CD14-positive monocyte (primary cell): ENCODE measurements at regions not wholly inside any gene's neighbourhood (a gene's known extent, or its start where the extent isn't known, plus 50 kb on each side); places are given as distances from the start of the nearest gene placed in this dataset.
"Not testable (repeated sequence)": the region's sequence is repeated elsewhere in the genome, so short reads cannot be mapped to it uniquely, and the experiment has no call there.

Source experiments
- DNase-seq, 3 donors: peaks; one replicate each; pipeline ENCODE4 v3.0.0-alpha.2; 2011 to 2022
- H2AFZ ChIP-seq: 2 replicates; pipeline ENCODE4 v1.6.0; 2012; ENCODE audit warnings: mild to moderate bottlenecking, low read depth, low read length, inconsistent platforms; ENCODE audit not compliant: insufficient read depth, poor library complexity, severe bottlenecking
- H3K27ac ChIP-seq, 2 donors: 1 replicate in 1 of 2; 2 replicates in 1 of 2; pipeline ENCODE4 v1.5.1; 2012 to 2013; ENCODE audit warnings: low read length in 2 of 2, control low read depth in 1 of 2, inconsistent platforms in 1 of 2, low read depth in 1 of 2, mild to moderate bottlenecking in 1 of 2
- H3K27me3 ChIP-seq, 2 donors: one replicate each; pipeline versions ENCODE4 v1.6.0 to v1.6.1; 2011 to 2013; ENCODE audit warnings: low read length in 2 of 2; ENCODE audit not compliant: control insufficient read depth in 2 of 2, insufficient read depth in 2 of 2
- H3K36me3 ChIP-seq, 2 donors: replicated peaks in 1 of 2; 1 replicate in 1 of 2; 2 replicates in 1 of 2; pipeline versions ENCODE4 v1.5.1 to v1.6.1; 2012 to 2013; ENCODE audit warnings: low read length in 2 of 2, control low read depth in 1 of 2, inconsistent platforms in 1 of 2, mild to moderate bottlenecking in 1 of 2; ENCODE audit not compliant: insufficient read depth in 2 of 2, control insufficient read depth in 1 of 2
- H3K4me1 ChIP-seq, 2 donors: 1 replicate in 1 of 2; 2 replicates in 1 of 2; pipeline versions ENCODE4 v1.5.1 to v1.6.1; 2012 to 2013; ENCODE audit warnings: low read length in 2 of 2, control low read depth in 1 of 2, inconsistent platforms in 1 of 2, mild to moderate bottlenecking in 1 of 2, moderate library complexity in 1 of 2; ENCODE audit not compliant: insufficient read depth in 2 of 2, control insufficient read depth in 1 of 2
- H3K4me2 ChIP-seq: replicated peaks from 2 replicates; pipeline ENCODE3; 2012; ENCODE audit warnings: low read length, moderate library complexity, mild to moderate bottlenecking; ENCODE audit not compliant: poor library complexity, severe bottlenecking; ENCODE audit errors: extremely low read depth
- H3K4me3 ChIP-seq, 3 experiments: fragments of 200-600 bp in 1 of 3; sonication (generic) in 1 of 3; replicated peaks in 1 of 3; 1 replicate in 2 of 3; 2 replicates in 1 of 3; pipeline ENCODE4 v1.5.1; 2011 to 2013; ENCODE audit warnings: low read length in 3 of 3, mild to moderate bottlenecking in 3 of 3, control low read depth in 2 of 3, low read depth in 2 of 3, inconsistent platforms in 1 of 3, moderate library complexity in 1 of 3
- H3K79me2 ChIP-seq: 2 replicates; pipeline ENCODE4 v1.6.0; 2012; ENCODE audit warnings: mild to moderate bottlenecking, control low read depth, inconsistent platforms, low read length, moderate library complexity; ENCODE audit not compliant: insufficient read depth
- H3K9ac ChIP-seq: 2 replicates; pipeline ENCODE4 v1.6.0; 2017; ENCODE audit warnings: low read length, mild to moderate bottlenecking; ENCODE audit not compliant: insufficient read depth, poor library complexity, severe bottlenecking
- H3K9me3 ChIP-seq, 2 donors: replicated peaks in 1 of 2; 1 replicate in 1 of 2; 2 replicates in 1 of 2; pipeline versions ENCODE4 v1.5.1 to v1.6.1; 2012 to 2013; ENCODE audit warnings: low read length in 2 of 2, control low read depth in 1 of 2; ENCODE audit not compliant: control insufficient read depth in 1 of 2, insufficient read depth in 1 of 2
- H4K20me1 ChIP-seq: 2 replicates; pipeline ENCODE4 v1.6.0; 2012; ENCODE audit warnings: mild to moderate bottlenecking, low read length, control low read depth, moderate library complexity; ENCODE audit not compliant: insufficient read depth
- H3K27ac Mint-ChIP-seq, 7 donors: one replicate each; pipeline ENCODE4 v1.8.0; 2020; ENCODE audit warnings: mild to moderate bottlenecking in 7 of 7, mixed read lengths in 7 of 7, moderate library complexity in 6 of 7, inconsistent platforms in 2 of 7
- H3K27me3 Mint-ChIP-seq, 3 donors: one replicate each; pipeline ENCODE4 v1.8.0; 2021 to 2022; ENCODE audit warnings: low read depth in 3 of 3, mild to moderate bottlenecking in 3 of 3, mixed read lengths in 3 of 3, moderate library complexity in 3 of 3, inconsistent platforms in 1 of 3
- H3K36me3 Mint-ChIP-seq, 2 donors: one replicate each; pipeline ENCODE4 v1.8.0; 2020; ENCODE audit warnings: mixed read lengths in 2 of 2, inconsistent platforms in 1 of 2, mild to moderate bottlenecking in 1 of 2
- H3K4me1 Mint-ChIP-seq: one replicate; pipeline ENCODE4 v1.8.0; 2020; ENCODE audit warnings: mild to moderate bottlenecking, mixed read lengths
- H3K4me3 Mint-ChIP-seq, 2 donors: one replicate each; pipeline ENCODE4 v1.8.0; 2020; ENCODE audit warnings: mild to moderate bottlenecking in 2 of 2, mixed read lengths in 2 of 2, moderate library complexity in 1 of 2
- H3K9me3 Mint-ChIP-seq, 7 donors: one replicate each; pipeline ENCODE4 v1.8.0; 2020 to 2022; ENCODE audit warnings: mixed read lengths in 7 of 7, mild to moderate bottlenecking in 6 of 7, moderate library complexity in 6 of 7, inconsistent platforms in 2 of 7
- WGBS: methylation state at CpG from one replicate; pipeline ENCODE4 v1.1.5; 2013; ENCODE audit warnings: missing lambda C conversion rate; ENCODE audit not compliant: insufficient coverage; 5-methylcytosine and 5-hydroxymethylcytosine counted together
- intact Hi-C, 2 donors: fragments of 100-400 bp; cut with micrococcal nuclease; formaldehyde crosslinking; loops; one replicate each; pipeline versions ENCODE4 v1.15.0 to v1.15.1; 2023
- TF ChIP-seq, protein P1 (sequence below): fragments of 200-600 bp; IDR thresholded peaks from one replicate; pipeline ENCODE4 v1.8.0; 2022; ENCODE audit warnings: antibody characterized with exemption, mild to moderate bottlenecking

- Histone ChIP-seq H3K27ac (no peak overlapping the region), H3K9ac (no peak overlapping the region), H3K9me3 (no peaks in the 10 kb centered on the region), H3K79me2 (no peaks in the 10 kb centered on the region), H3K4me2 (no peak overlapping the region), H3K4me1 (no peaks in the 10 kb centered on the region), H2AFZ (no peak overlapping the region), H3K36me3 (no peaks in the 10 kb centered on the region), H4K20me1 (no peaks in the 10 kb centered on the region), H3K27me3 (no peaks in the 10 kb centered on the region), H3K4me3 (no peak overlapping the region)
- H3K4me1 Mint-ChIP-seq = no peaks in the 10 kb centered on the region
- no peak overlapping the region for H3K27ac Mint-ChIP-seq
- DNase-seq = no peak
- intact Hi-C loops = no loop called here
- peaks cover 0 to 2% (median 2%) of the 10 kb centered on the region in 3 donors for H3K27me3 Mint-ChIP-seq
- H3K36me3 Mint-ChIP-seq = no peaks in the 10 kb centered on the region
- no peak overlapping the region for H3K4me3 Mint-ChIP-seq
- TF ChIP-seq, protein P1, sequence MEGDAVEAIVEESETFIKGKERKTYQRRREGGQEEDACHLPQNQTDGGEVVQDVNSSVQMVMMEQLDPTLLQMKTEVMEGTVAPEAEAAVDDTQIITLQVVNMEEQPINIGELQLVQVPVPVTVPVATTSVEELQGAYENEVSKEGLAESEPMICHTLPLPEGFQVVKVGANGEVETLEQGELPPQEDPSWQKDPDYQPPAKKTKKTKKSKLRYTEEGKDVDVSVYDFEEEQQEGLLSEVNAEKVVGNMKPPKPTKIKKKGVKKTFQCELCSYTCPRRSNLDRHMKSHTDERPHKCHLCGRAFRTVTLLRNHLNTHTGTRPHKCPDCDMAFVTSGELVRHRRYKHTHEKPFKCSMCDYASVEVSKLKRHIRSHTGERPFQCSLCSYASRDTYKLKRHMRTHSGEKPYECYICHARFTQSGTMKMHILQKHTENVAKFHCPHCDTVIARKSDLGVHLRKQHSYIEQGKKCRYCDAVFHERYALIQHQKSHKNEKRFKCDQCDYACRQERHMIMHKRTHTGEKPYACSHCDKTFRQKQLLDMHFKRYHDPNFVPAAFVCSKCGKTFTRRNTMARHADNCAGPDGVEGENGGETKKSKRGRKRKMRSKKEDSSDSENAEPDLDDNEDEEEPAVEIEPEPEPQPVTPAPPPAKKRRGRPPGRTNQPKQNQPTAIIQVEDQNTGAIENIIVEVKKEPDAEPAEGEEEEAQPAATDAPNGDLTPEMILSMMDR = no peak
- WGBS = no CpG with 5 or more reads among the region's 1 CpG
- H3K9me3 Mint-ChIP-seq = peaks cover 0 to 5% (median 0%) of the 10 kb centered on the region in 7 donors
Observed at GRCh38 chr3:159501029-159501428, 487.6 kb upstream of the IL12A start.

DNA sequence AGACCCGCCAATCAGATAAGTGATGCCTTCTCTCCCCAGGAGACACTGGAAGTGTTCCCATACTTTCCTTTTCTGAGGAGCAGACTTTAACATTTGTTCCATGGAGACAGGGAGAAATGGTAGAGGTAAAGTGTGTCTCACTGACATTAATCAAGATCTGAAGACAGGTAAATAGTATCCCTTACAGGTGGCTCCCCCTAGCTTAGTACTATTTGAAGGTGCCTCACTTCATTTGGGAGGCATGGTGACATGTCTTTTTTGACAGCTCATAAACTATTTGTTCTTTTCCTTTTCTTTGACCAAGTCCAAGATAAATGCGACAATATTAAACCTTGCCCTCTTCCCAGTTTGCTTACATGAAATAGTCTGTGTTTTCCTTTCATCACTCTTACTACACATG is 485.6 kb upstream of the IL12A start:
- H3K27me3 Mint-ChIP-seq = peaks cover 2 to 3% (median 2%) of the 10 kb centered on the region in 3 donors
- intact Hi-C loops = no loop called here
- no CpG with 5 or more reads among the region's 2 CpGs for whole genome bisulfite sequencing

DNA sequence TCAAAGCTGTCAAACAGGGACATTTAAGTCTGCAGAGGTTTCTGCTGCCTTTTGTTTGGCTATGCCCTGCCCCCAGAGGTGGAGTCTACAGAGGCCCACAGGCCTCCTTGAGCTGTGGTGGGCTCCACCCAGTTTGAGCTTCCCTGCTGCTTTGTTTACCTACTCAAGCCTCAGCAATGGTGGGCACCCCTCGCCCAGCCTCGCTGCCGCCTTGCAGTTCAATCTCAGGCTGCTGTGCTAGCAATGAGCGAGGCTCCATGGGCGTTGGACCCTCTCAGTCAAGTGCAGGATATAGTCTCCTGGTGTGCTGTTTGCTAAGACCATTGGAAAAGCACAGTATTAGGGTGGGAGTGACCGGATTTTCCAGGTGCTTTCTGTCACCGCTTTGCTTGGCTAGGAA is 477.6 kb upstream of the IL12A start:
- H3K4me1 Mint-ChIP-seq, intact Hi-C loops, H3K9ac ChIP-seq, H3K4me2 ChIP-seq, H3K9me3 ChIP-seq, H3K4me3 ChIP-seq, H3K36me3 Mint-ChIP-seq, H3K27ac ChIP-seq, H3K27me3 Mint-ChIP-seq, H4K20me1 ChIP-seq, H3K27ac Mint-ChIP-seq, H3K79me2 ChIP-seq, DNase-seq, H3K4me1 ChIP-seq, H3K4me3 Mint-ChIP-seq, H2AFZ ChIP-seq, H3K36me3 ChIP-seq, H3K27me3 ChIP-seq: not testable (repeated sequence)
- WGBS = 93% methylated on average over 7 of the region's 7 CpGs
- H3K9me3 Mint-ChIP-seq = peaks cover 3 to 15% (median 8%) of the 10 kb centered on the region in 7 donors

More for the DNA sequence above, 485.6 kb upstream of the IL12A start:
- no peak overlapping the region for H3K9ac ChIP-seq
- TF ChIP-seq, protein P1 = no peak
- Mint-ChIP-seq H3K27ac (no peak overlapping the region), H3K4me1 (no peaks in the 10 kb centered on the region), H3K9me3 (peaks cover 0 to 5% (median 1%) of the 10 kb centered on the region in 7 donors), H3K4me3 (no peak overlapping the region), H3K36me3 (no peaks in the 10 kb centered on the region)
- no peaks in the 10 kb centered on the region for H4K20me1 ChIP-seq
- no peaks in the 10 kb centered on the region for H3K27me3 ChIP-seq
- no peak for DNase-seq
- no peak overlapping the region for H2AFZ ChIP-seq
- no peaks in the 10 kb centered on the region for H3K9me3 ChIP-seq
- H3K4me3 ChIP-seq = no peak overlapping the region
- H3K4me2 ChIP-seq = no peak overlapping the region
- H3K79me2 ChIP-seq = no peaks in the 10 kb centered on the region
- no peaks in the 10 kb centered on the region for H3K36me3 ChIP-seq
- H3K27ac ChIP-seq = no peak overlapping the region
- no peaks in the 10 kb centered on the region for H3K4me1 ChIP-seq
